Upper lobe of right lung (tissue), 1 donor: ENCODE measurements at regions not wholly inside any gene's neighbourhood (a gene's known extent, or its start where the extent isn't known, plus 50 kb on each side); places are given as distances from the start of the nearest gene placed in this dataset.
A peak's percentile ranks its signal among the peaks of the same experiment; 100 is the strongest.

Experiments
- ATAC-seq: fragments of 200-7000 bp; cut with Tn5 transposase; one replicate; pipeline ENCODE4 v1.9.1; 2020; ENCODE audit warnings: mild to moderate bottlenecking, moderate library complexity
- DNase-seq: peaks from one replicate; pipeline ENCODE4 v3.0.0-alpha.2; 2020
- H3K27ac ChIP-seq: fragments of 200-600 bp; one replicate; pipeline ENCODE4 v1.8.0; 2022
- H3K27me3 ChIP-seq: fragments of 200-600 bp; one replicate; pipeline ENCODE4 v1.8.0; 2022; ENCODE audit warnings: mild to moderate bottlenecking
- H3K36me3 ChIP-seq: fragments of 200-600 bp; one replicate; pipeline ENCODE4 v1.8.0; 2022
- H3K4me1 ChIP-seq: fragments of 200-600 bp; one replicate; pipeline ENCODE4 v1.8.0; 2022
- H3K4me3 ChIP-seq: fragments of 200-600 bp; one replicate; pipeline ENCODE4 v1.8.0; 2022; ENCODE audit warnings: mild to moderate bottlenecking
- H3K9me3 ChIP-seq: fragments of 200-600 bp; one replicate; pipeline ENCODE4 v1.8.0; 2022
- intact Hi-C: fragments of 100-400 bp; cut with DNase I; formaldehyde crosslinking; loops from one replicate; pipeline ENCODE4 v1.11.0; 2022
- TF ChIP-seq, protein P1 (sequence below): fragments of 200-600 bp; IDR thresholded peaks from one replicate; pipeline ENCODE4 v1.8.0; 2022; ENCODE audit warnings: antibody characterized with exemption
- donor health status: DM: no; HTN: yes; CAD: no; lungs with severe emphysema.

DNA sequence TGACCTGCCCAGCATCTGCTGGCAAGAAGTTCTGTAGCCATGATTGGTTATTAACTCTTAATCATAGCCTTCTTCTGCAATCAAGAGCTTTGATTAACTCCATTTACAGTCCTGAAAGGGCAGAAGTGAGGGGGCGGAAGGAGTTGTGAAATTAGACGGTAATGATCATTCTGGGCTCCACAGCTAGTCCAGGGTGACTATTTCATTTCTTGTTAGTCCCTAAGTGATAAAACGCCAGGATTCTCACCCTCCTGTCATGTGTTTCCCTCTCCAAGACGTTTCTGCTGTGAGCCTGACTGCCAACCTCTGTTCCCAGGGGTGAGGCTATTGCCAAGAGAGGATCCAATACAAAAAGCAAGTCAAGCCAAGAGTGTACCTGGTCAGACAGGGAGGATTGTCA lies 155.9 kb upstream of the IPO5 start:
- H3K4me3 ChIP-seq: no peak overlapping the region
- no peak for ATAC-seq
- H3K36me3 ChIP-seq: no peaks in the 10 kb centered on the region
- no peak for DNase-seq
- no peaks in the 10 kb centered on the region for H3K27me3 ChIP-seq
- peaks cover 15% of the 10 kb centered on the region for H3K9me3 ChIP-seq
- TF ChIP-seq, protein P1, sequence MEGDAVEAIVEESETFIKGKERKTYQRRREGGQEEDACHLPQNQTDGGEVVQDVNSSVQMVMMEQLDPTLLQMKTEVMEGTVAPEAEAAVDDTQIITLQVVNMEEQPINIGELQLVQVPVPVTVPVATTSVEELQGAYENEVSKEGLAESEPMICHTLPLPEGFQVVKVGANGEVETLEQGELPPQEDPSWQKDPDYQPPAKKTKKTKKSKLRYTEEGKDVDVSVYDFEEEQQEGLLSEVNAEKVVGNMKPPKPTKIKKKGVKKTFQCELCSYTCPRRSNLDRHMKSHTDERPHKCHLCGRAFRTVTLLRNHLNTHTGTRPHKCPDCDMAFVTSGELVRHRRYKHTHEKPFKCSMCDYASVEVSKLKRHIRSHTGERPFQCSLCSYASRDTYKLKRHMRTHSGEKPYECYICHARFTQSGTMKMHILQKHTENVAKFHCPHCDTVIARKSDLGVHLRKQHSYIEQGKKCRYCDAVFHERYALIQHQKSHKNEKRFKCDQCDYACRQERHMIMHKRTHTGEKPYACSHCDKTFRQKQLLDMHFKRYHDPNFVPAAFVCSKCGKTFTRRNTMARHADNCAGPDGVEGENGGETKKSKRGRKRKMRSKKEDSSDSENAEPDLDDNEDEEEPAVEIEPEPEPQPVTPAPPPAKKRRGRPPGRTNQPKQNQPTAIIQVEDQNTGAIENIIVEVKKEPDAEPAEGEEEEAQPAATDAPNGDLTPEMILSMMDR: no peak
- no peaks in the 10 kb centered on the region for H3K4me1 ChIP-seq
- intact Hi-C loops: no loop called here
- H3K27ac ChIP-seq: no peak overlapping the region

DNA sequence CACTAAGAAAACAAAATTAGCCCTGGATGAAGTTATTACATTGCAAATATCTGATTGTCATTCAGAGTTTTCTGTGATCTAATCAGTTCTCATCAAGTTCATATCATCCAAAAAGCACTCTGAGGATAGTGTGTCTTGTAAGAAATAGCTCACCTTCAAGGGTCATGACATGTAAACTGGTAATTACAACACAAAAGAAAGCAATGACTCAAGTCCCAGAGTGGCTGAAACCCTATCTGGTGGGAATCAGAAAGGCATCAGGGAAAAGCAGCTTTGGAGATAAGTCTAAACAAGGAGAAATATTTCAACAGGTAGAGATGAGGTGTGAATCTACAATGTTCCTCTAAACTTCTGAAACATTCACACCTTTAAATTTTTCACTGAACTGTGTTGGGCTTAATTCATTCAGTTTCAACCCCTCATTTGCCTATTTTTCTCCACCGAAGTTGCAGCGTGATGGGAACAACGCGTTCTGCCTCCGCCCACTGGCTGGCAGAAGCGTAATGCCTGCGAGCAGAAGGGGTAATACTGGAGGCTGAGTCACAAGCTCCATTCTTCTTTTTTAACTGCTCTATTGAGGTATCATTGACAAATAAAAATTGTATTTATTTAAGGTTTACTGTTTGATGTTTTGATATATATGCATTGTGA lies 155.2 kb upstream of the IPO5 start:
- peaks cover 9% of the 10 kb centered on the region for H3K9me3 ChIP-seq
- DNase-seq (no peak), ATAC-seq (no peak)
- no peaks in the 10 kb centered on the region for H3K4me1 ChIP-seq
- H3K4me3 ChIP-seq: no peak overlapping the region
- intact Hi-C loops: no loop called here
- H3K27ac ChIP-seq: no peak overlapping the region
- TF ChIP-seq, protein P1: no peak
- H3K36me3 ChIP-seq: no peaks in the 10 kb centered on the region
- H3K27me3 ChIP-seq: no peaks in the 10 kb centered on the region

DNA sequence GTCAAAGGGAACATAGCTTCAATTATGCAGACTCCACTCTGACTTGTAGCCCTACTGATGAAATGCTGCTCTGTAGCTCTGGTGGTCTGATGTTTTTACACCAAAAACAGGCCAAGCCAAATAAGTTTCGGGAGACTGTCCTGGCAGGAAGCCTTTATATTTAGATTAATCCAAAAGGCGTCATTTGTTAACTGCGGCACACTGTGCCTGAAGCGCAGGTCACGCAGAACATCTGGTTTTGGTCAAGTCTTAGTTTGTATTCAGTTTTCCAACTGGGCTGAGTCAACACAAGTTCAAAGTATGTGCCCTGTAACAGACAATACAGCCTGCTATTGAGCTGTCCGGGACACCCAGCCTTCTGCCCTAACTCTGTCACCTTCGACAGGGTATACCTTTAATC lies 154.6 kb upstream of the IPO5 start:
- H3K9me3 ChIP-seq: peaks cover 4% of the 10 kb centered on the region
- no peak for DNase-seq
- H3K4me1 ChIP-seq: no peaks in the 10 kb centered on the region
- H3K4me3 ChIP-seq: no peak overlapping the region
- ATAC-seq: no peak
- H3K36me3 ChIP-seq: no peaks in the 10 kb centered on the region
- H3K27me3 ChIP-seq: no peaks in the 10 kb centered on the region
- intact Hi-C loops: no loop called here
- no peak overlapping the region for H3K27ac ChIP-seq
- TF ChIP-seq, protein P1: no peak

DNA sequence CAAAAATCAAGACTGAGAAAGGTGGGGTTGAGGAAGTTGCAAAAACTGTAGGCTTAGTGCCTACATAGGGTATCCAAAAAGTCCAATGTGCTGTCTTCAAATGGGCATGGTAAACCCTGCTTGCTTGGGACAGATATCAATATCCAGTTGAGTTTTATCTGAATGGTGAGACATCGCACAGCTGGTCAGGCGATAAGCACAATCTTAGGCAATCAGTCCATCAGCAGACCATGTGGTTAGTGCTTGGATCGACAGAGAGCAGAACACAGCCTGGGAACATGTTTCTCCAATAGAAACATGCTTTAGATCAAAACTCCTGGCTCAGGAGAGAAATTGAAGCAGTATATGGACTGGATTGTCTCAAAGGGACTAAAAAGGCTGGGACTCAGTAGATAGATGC lies 151.3 kb upstream of the IPO5 start:
- TF ChIP-seq, protein P1: no peak
- Histone ChIP-seq H3K27ac (no peak overlapping the region), H3K27me3 (no peaks in the 10 kb centered on the region), H3K4me3 (no peak overlapping the region), H3K36me3 (no peaks in the 10 kb centered on the region), H3K4me1 (no peaks in the 10 kb centered on the region), H3K9me3 (no peaks in the 10 kb centered on the region)
- DNase-seq (no peak), ATAC-seq (no peak)
- intact Hi-C loops: no loop called here

DNA sequence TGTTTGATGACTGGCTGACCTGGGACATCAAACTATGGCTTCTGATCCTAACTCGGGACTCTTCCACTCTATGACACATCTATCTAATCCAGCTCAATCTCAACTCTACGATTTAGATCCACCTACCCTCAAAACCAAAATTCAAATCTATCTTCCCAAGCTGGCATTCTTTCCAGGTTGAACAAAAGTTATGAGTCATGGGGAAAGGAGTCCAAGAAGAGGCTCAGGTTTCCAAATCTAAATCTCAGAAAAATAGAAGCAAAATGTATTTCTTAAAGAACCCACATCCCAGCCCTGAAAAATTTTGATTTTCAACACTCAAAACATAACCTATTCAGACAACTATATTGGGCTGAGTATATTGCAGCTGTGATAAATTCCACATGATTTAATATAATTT lies 143.9 kb upstream of the IPO5 start:
- no peak for DNase-seq
- intact Hi-C loops: no loop called here
- Histone ChIP-seq H3K4me1 (no peaks in the 10 kb centered on the region), H3K36me3 (no peaks in the 10 kb centered on the region), H3K4me3 (no peak overlapping the region), H3K9me3 (no peaks in the 10 kb centered on the region), H3K27me3 (no peaks in the 10 kb centered on the region), H3K27ac (no peak overlapping the region)
- TF ChIP-seq, protein P1: no peak
- ATAC-seq: no peak

DNA sequence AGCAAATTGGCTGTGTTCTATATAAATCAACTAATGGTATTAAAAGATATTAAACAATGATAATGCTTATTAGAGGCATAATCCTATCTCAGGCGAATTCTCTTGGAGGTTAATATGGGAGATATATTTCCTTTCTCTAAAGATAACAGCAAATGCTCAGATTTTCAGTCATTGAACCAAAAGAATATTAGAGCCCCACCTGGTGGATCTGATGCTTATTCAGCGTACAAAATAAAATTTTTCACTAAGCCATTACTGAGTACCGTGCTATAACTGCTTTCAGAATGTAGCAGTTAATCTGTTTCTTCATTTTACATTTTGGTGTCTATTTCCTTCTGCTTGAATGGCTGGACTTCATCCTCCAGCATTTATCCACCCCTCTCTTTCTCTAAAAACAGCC lies 143.3 kb upstream of the IPO5 start:
- no peaks in the 10 kb centered on the region for H3K9me3 ChIP-seq
- TF ChIP-seq, protein P1: peak; percentile 49
- H3K27ac ChIP-seq: no peak overlapping the region
- H3K4me1 ChIP-seq: no peaks in the 10 kb centered on the region
- no peaks in the 10 kb centered on the region for H3K36me3 ChIP-seq
- no peaks in the 10 kb centered on the region for H3K27me3 ChIP-seq
- no peak overlapping the region for H3K4me3 ChIP-seq
- intact Hi-C loops: no loop called here
- DNase-seq (no peak), ATAC-seq (no peak)
